Stimulated activated CD4-positive, alpha-beta T cell treated with anti-CD3 and anti-CD28 coated beads, TNF-alpha, amount 100 ng/mL, for 4 hours (primary cell): ENCODE measurements at regions not wholly inside any gene's neighbourhood (a gene's known extent, or its start where the extent isn't known, plus 50 kb on each side); places are given as distances from the start of the nearest gene placed in this dataset.

Experiments used
- DNase-seq, 3 experiments: peaks; one replicate each; pipeline ENCODE4 v3.0.0-alpha.2; 2020; ENCODE audit warnings: low read depth in 3 of 3

- DNase-seq = no peak
These were observed 137.3 kb upstream of the NKX1-1 start for GRCh38 chr4:1543561-1543960.

GRCh38 chr4:1542516-1543320 is 136.5 kb upstream of the NKX1-1 start:
- DNase-seq = no peak

GRCh38 chr4:1542226-1542490 is 135.9 kb upstream of the NKX1-1 start:
- DNase-seq = no peak

- DNase-seq = no peak
These were observed 135.4 kb upstream of the NKX1-1 start for GRCh38 chr4:1541449-1542225.

- no peak for DNase-seq
These were observed 134.5 kb upstream of the NKX1-1 start for GRCh38 chr4:1540601-1541375.

- no peak for DNase-seq
These were observed 133.8 kb upstream of the NKX1-1 start for GRCh38 chr4:1539859-1540600.

GRCh38 chr4:1538941-1539772 is 132.9 kb upstream of the NKX1-1 start:
- DNase-seq = no peak

- DNase-seq = no peak
These were observed 131.8 kb upstream of the NKX1-1 start for GRCh38 chr4:1538096-1538410.

GRCh38 chr4:1537410-1538095 is 131.3 kb upstream of the NKX1-1 start:
- no peak for DNase-seq

- DNase-seq = no peak
These were observed 130.6 kb upstream of the NKX1-1 start for GRCh38 chr4:1536579-1537409.

- DNase-seq = no peak
These were observed 129.8 kb upstream of the NKX1-1 start for GRCh38 chr4:1535926-1536578.

GRCh38 chr4:1534876-1535526 is 128.8 kb upstream of the NKX1-1 start:
- DNase-seq = no peak

- DNase-seq = no peak
These were observed 128.0 kb upstream of the NKX1-1 start for GRCh38 chr4:1534095-1534872.

GRCh38 chr4:1533501-1534064 is 127.3 kb upstream of the NKX1-1 start:
- DNase-seq = no peak

- no peak for DNase-seq
These were observed 126.5 kb upstream of the NKX1-1 start for GRCh38 chr4:1532549-1533395.

- DNase-seq = no peak
These were observed 125.7 kb upstream of the NKX1-1 start for GRCh38 chr4:1531683-1532548.
